ENCODE measurements at regions not wholly inside any gene's neighbourhood (a gene's known extent, or its start where the extent isn't known, plus 50 kb on each side); places are given as distances from the start of the nearest gene placed in this dataset.

GRCh38 chr6:169843110-169843509, 91.7 kb downstream of the ERMARD start:
- in situ Hi-C loops (cut with MboI; ENCODE audit: low sequenced_read_pairs) = no loop called here

- in situ Hi-C loops (cut with MboI; ENCODE audit: low sequenced_read_pairs) = no loop called here
These were observed 90.6 kb downstream of the ERMARD start for GRCh38 chr6:169841907-169842606.

- in situ Hi-C loops (cut with MboI; ENCODE audit: low sequenced_read_pairs) = no loop called here
These were observed 89.8 kb downstream of the ERMARD start for GRCh38 chr6:169841251-169841650.

- in situ Hi-C loops (cut with MboI; ENCODE audit: low sequenced_read_pairs) = no loop called here
These were observed 88.6 kb downstream of the ERMARD start for GRCh38 chr6:169839898-169840631.

GRCh38 chr6:169839493-169839892, 88.1 kb downstream of the ERMARD start:
- in situ Hi-C loops (cut with MboI; ENCODE audit: low sequenced_read_pairs) = no loop called here

GRCh38 chr6:169839029-169839481, 87.6 kb downstream of the ERMARD start:
- in situ Hi-C loops (cut with MboI; ENCODE audit: low sequenced_read_pairs) = no loop called here

- in situ Hi-C loops (cut with MboI; ENCODE audit: low sequenced_read_pairs) = no loop called here
These were observed 87.1 kb downstream of the ERMARD start for GRCh38 chr6:169838346-169839028.

- in situ Hi-C loops (cut with MboI; ENCODE audit: low sequenced_read_pairs) = no loop called here
These were observed 86.3 kb downstream of the ERMARD start for GRCh38 chr6:169837529-169838250.

- in situ Hi-C loops (cut with MboI; ENCODE audit: low sequenced_read_pairs) = no loop called here
These were observed 81.9 kb downstream of the ERMARD start for GRCh38 chr6:169833258-169833794.

GRCh38 chr6:169832247-169832948, 81.0 kb downstream of the ERMARD start:
- in situ Hi-C loops (cut with MboI; ENCODE audit: low sequenced_read_pairs) = no loop called here

- in situ Hi-C loops (cut with MboI; ENCODE audit: low sequenced_read_pairs) = no loop called here
These were observed 80.2 kb downstream of the ERMARD start for GRCh38 chr6:169831450-169832246.

Data from HL-60/S4 (cell line).